Panc1 (cell line): ENCODE measurements at regions not wholly inside any gene's neighbourhood (a gene's known extent, or its start where the extent isn't known, plus 50 kb on each side); places are given as distances from the start of the nearest gene placed in this dataset.

Source experiments
- ATAC-seq: fragments of 200-7000 bp; cut with Tn5 transposase; 2 replicates; pipeline ENCODE4 v1.9.1; 2020; ENCODE audit warnings: mild to moderate bottlenecking, moderate library complexity
- BruUV-seq: library from RNA; stranded (reverse); fragments of 400-500 nt; replicated peaks from 2 replicates; lab custom pipeline; 2021; lab: Mats Ljungman, UMichigan
- CTCF ChIA-PET: fragments of 300-600 bp; sonication (Branson Sonifier 250); formaldehyde crosslinking; loops from one replicate; lab custom pipeline; 2022; ENCODE audit warnings: antibody characterized with exemption; lab: Charles Lee
- POLR2A ChIA-PET: fragments of 300-600 bp; sonication (Branson Sonifier 250); formaldehyde crosslinking; loops from one replicate; lab custom pipeline; 2022; ENCODE audit warnings: antibody characterized with exemption; lab: Charles Lee
- DNase-seq: peaks from one replicate; pipeline ENCODE4 v3.0.0-alpha.2; 2010; ENCODE audit warnings: low read depth, low spot score
- H3K27ac ChIP-seq: 2 replicates; pipeline ENCODE4 v1.5.1; 2011; ENCODE audit warnings: mild to moderate bottlenecking, low read length, inconsistent platforms
- H3K27me3 ChIP-seq: fragments of 200-500 bp; sonication (Bioruptor generic); 2 replicates; pipeline ENCODE4 v1.6.0; 2014; ENCODE audit warnings: low read length, inconsistent platforms; ENCODE audit not compliant: control insufficient read depth, insufficient read depth
- H3K36me3 ChIP-seq: fragments of 200-500 bp; sonication (Bioruptor generic); 2 replicates; pipeline ENCODE4 v1.5.1; 2014; ENCODE audit warnings: inconsistent platforms, mild to moderate bottlenecking, low read length, moderate library complexity; ENCODE audit not compliant: control insufficient read depth, insufficient read depth
- H3K4me1 ChIP-seq: 2 replicates; pipeline ENCODE4 v1.5.1; 2011; ENCODE audit warnings: inconsistent platforms, mild to moderate bottlenecking, low read length, moderate library complexity; ENCODE audit not compliant: control insufficient read depth, insufficient read depth
- H3K4me3 ChIP-seq, 2 experiments: 2 replicates each; pipeline ENCODE4 v1.5.1; 2011 to 2012; ENCODE audit warnings: low read depth in 2 of 2, low read length in 2 of 2, mild to moderate bottlenecking in 2 of 2, inconsistent platforms in 1 of 2, moderate library complexity in 1 of 2
- H3K9me3 ChIP-seq: fragments of 200-500 bp; sonication (Bioruptor generic); 2 replicates; pipeline ENCODE4 v1.5.1; 2014; ENCODE audit warnings: low read depth, mild to moderate bottlenecking, inconsistent platforms, low read length, moderate library complexity; ENCODE audit not compliant: control insufficient read depth, insufficient read depth
- CTCF ChIP-seq: fragments of 450-650 bp; IDR thresholded peaks from 2 replicates; pipeline ENCODE4 v1.5.1; 2017; ENCODE audit warnings: mild to moderate bottlenecking
- POLR2AphosphoS5 ChIP-seq: IDR thresholded peaks from 2 replicates; pipeline ENCODE4 v1.6.1; 2012; ENCODE audit warnings: mild to moderate bottlenecking, low read depth, low read length, moderate library complexity
- SIN3A ChIP-seq: IDR thresholded peaks from 2 replicates; pipeline ENCODE4 v1.6.1; 2012; ENCODE audit warnings: low read depth, mild to moderate bottlenecking, low read length, moderate library complexity, borderline replicate concordance; ENCODE audit not compliant: insufficient read depth
- TCF7L2 ChIP-seq: IDR thresholded peaks from 2 replicates; pipeline ENCODE4 v1.6.1; 2011; ENCODE audit warnings: mild to moderate bottlenecking, low read depth, low read length, inconsistent platforms
- in situ Hi-C: cut with HindIII; loops from 2 replicates; pipeline ENCODE4 v1.10.0; 2016; ENCODE audit warnings: low sequenced_read_pairs, low pct_unique_long_range_greater_than_20kb
- intact Hi-C: fragments of 100-400 bp; cut with micrococcal nuclease; formaldehyde crosslinking; loops from one replicate; pipeline ENCODE4 v1.10.0; 2022; ENCODE audit not compliant: unreplicated experiment
- TF ChIP-seq, protein P1 (sequence below), 2 experiments: IDR thresholded peaks; 2 replicates each; pipeline ENCODE4 v1.6.1; 2011 to 2012; ENCODE audit warnings: low read depth in 2 of 2, control low read depth in 1 of 2, low read length in 1 of 2, mild to moderate bottlenecking in 1 of 2, moderate library complexity in 1 of 2; ENCODE audit not compliant: insufficient read depth in 1 of 2

- in situ Hi-C loops: no loop called here
- POLR2A ChIA-PET: no interaction called here
- Histone ChIP-seq H3K4me3 (no peak overlapping the region), H3K27ac (no peak overlapping the region), H3K9me3 (no peaks in the 10 kb centered on the region), H3K4me1 (no peaks in the 10 kb centered on the region), H3K36me3 (no peaks in the 10 kb centered on the region), H3K27me3 (no peaks in the 10 kb centered on the region)
- intact Hi-C loops: no loop called here
- CTCF ChIA-PET: no interaction called here
- DNase-seq (no peak), ATAC-seq (no peak)
- TF ChIP-seq POLR2AphosphoS5 (no peak), SIN3A (no peak), TCF7L2 (no peak), CTCF (no peak)
- TF ChIP-seq, protein P1, sequence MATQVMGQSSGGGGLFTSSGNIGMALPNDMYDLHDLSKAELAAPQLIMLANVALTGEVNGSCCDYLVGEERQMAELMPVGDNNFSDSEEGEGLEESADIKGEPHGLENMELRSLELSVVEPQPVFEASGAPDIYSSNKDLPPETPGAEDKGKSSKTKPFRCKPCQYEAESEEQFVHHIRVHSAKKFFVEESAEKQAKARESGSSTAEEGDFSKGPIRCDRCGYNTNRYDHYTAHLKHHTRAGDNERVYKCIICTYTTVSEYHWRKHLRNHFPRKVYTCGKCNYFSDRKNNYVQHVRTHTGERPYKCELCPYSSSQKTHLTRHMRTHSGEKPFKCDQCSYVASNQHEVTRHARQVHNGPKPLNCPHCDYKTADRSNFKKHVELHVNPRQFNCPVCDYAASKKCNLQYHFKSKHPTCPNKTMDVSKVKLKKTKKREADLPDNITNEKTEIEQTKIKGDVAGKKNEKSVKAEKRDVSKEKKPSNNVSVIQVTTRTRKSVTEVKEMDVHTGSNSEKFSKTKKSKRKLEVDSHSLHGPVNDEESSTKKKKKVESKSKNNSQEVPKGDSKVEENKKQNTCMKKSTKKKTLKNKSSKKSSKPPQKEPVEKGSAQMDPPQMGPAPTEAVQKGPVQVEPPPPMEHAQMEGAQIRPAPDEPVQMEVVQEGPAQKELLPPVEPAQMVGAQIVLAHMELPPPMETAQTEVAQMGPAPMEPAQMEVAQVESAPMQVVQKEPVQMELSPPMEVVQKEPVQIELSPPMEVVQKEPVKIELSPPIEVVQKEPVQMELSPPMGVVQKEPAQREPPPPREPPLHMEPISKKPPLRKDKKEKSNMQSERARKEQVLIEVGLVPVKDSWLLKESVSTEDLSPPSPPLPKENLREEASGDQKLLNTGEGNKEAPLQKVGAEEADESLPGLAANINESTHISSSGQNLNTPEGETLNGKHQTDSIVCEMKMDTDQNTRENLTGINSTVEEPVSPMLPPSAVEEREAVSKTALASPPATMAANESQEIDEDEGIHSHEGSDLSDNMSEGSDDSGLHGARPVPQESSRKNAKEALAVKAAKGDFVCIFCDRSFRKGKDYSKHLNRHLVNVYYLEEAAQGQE (IDR thresholded peaks at IDR 0.05; ENCODE audit: insufficient read depth in 1 of 2, low read depth in 2 of 2, low read length in 1 of 2): no peak
- BruUV-seq: no TSS peak
These were observed 108.8 kb upstream of the KIT start for GRCh38 chr4:54548831-54549460.

DNA sequence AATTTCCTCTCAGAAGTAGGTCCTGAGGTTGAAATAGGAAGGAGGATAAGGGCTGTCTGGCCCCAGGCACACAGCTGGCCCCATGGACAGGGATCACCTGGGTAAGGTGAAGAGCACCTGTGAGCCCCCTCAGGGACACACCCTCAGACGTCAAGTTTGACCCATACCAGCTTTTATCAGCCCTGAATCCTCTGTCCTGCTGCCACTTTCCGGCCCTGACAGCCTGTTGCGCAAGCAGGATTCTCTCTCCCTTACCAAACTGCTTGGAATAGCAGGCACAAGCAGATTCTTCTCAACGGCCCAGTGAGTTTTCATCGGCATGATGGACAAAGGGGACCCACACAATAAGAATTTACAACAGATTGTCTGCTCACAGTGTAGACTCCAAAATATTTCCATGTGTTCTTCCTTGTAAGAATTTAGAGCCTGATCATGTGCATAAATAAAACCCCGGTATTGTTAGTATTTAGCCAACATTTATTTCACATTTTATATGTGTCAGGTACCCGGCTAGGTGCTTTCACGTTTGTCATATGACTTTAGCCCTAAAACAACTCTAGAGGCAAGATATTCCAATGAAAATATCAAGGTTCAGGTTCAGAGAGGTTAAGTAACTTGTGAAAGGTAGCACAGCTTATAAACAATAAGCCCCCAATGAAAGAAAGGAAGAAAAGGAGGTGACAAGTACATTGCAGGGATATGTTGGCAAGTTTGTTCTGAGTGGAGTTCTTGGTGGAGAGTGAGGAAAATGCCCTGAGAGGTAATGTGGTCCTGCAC is 107.2 kb upstream of the KIT start:
- Histone ChIP-seq H3K9me3 (no peaks in the 10 kb centered on the region), H3K27me3 (no peaks in the 10 kb centered on the region), H3K36me3 (no peaks in the 10 kb centered on the region), H3K4me3 (no peak overlapping the region), H3K27ac (no peak overlapping the region), H3K4me1 (no peaks in the 10 kb centered on the region)
- TF ChIP-seq POLR2AphosphoS5 (no peak), TCF7L2 (no peak), SIN3A (no peak), CTCF (no peak)
- TF ChIP-seq, protein P1 (IDR thresholded peaks at IDR 0.05; ENCODE audit: insufficient read depth in 1 of 2, low read depth in 2 of 2, low read length in 1 of 2): no peak
- intact Hi-C loops: no loop called here
- BruUV-seq: no TSS peak
- in situ Hi-C loops: no loop called here
- ATAC-seq (no peak), DNase-seq (no peak)
- ChIA-PET POLR2A (no interaction called here), CTCF (no interaction called here)
